PC-9 (cell line): ENCODE measurements at regions not wholly inside any gene's neighbourhood (a gene's known extent, or its start where the extent isn't known, plus 50 kb on each side); places are given as distances from the start of the nearest gene placed in this dataset.

ENCODE experiments used
- BruUV-seq: library from RNA; stranded (reverse); fragments of 400-500 nt; replicated peaks from 2 replicates; lab custom pipeline; 2021; lab: Mats Ljungman, UMichigan
- CTCF ChIA-PET: fragments of 300-600 bp; sonication (Branson Sonifier 250); formaldehyde crosslinking; loops from one replicate; lab custom pipeline; 2022; ENCODE audit warnings: antibody characterized with exemption; lab: Charles Lee
- POLR2A ChIA-PET: fragments of 300-600 bp; sonication (Branson Sonifier 250); formaldehyde crosslinking; loops from one replicate; lab custom pipeline; 2022; ENCODE audit warnings: antibody characterized with exemption; ENCODE audit not compliant: unreplicated experiment; lab: Charles Lee
- DNase-seq, 2 experiments: peaks; one replicate each; pipeline versions ENCODE4 v3.0.0 to v3.0.0-alpha.2; 2015 to 2022; ENCODE audit warnings: mixed read lengths in 1 of 2
- H2AFZ ChIP-seq: fragments of 200-600 bp; sonication (generic); 2 replicates; pipeline ENCODE4 v1.8.1; 2017; ENCODE audit warnings: antibody characterized with exemption
- H3F3A ChIP-seq: fragments of 200-600 bp; sonication (generic); 2 replicates; pipeline ENCODE4 v1.8.1; 2017; ENCODE audit warnings: antibody characterized with exemption, mild to moderate bottlenecking, low read depth; ENCODE audit not compliant: insufficient read depth
- H3K27ac ChIP-seq: fragments of 200-600 bp; sonication (generic); 2 replicates; pipeline ENCODE4 v1.6.1; 2016; ENCODE audit warnings: mixed run types
- H3K27me3 ChIP-seq: fragments of 200-600 bp; sonication (generic); 2 replicates; pipeline ENCODE4 v1.6.1; 2016; ENCODE audit warnings: low read depth, mixed run types; ENCODE audit not compliant: insufficient read depth
- H3K36me3 ChIP-seq: fragments of 200-600 bp; sonication (generic); 2 replicates; pipeline ENCODE4 v1.6.1; 2016; ENCODE audit warnings: low read depth, mixed run types
- H3K4me1 ChIP-seq: fragments of 200-600 bp; sonication (generic); replicated peaks from 2 replicates; pipeline ENCODE4 v1.6.1; 2016; ENCODE audit warnings: mixed run types; ENCODE audit not compliant: insufficient read depth
- H3K4me2 ChIP-seq: fragments of 200-600 bp; sonication (generic); 2 replicates; pipeline ENCODE4 v1.6.1; 2017; ENCODE audit warnings: mixed run types
- H3K4me3 ChIP-seq: fragments of 200-600 bp; sonication (generic); 2 replicates; pipeline ENCODE4 v1.6.1; 2016; ENCODE audit warnings: mixed run types
- H3K79me2 ChIP-seq: fragments of 200-600 bp; sonication (generic); 2 replicates; pipeline ENCODE4 v1.6.1; 2017; ENCODE audit warnings: low read depth, mixed run types
- H3K9me2 ChIP-seq: fragments of 200-600 bp; sonication (generic); 2 replicates; pipeline ENCODE4 v1.8.1; 2017; ENCODE audit warnings: mild to moderate bottlenecking; ENCODE audit not compliant: insufficient read depth
- H3K9me3 ChIP-seq: fragments of 200-600 bp; sonication (generic); 2 replicates; pipeline ENCODE4 v1.8.1; 2016; ENCODE audit warnings: low read depth; ENCODE audit not compliant: insufficient read depth
- H4K20me1 ChIP-seq: fragments of 200-600 bp; sonication (generic); 2 replicates; pipeline ENCODE4 v1.8.1; 2017; ENCODE audit not compliant: insufficient read depth
- EZH2 ChIP-seq: fragments of 200-600 bp; sonication (generic); IDR thresholded peaks from 2 replicates; pipeline ENCODE4 v1.8.0; 2017; ENCODE audit warnings: antibody characterized with exemption, low read depth
- intact Hi-C: fragments of 100-400 bp; cut with micrococcal nuclease; formaldehyde crosslinking; loops from one replicate; pipeline ENCODE4 v1.10.0; 2022; ENCODE audit not compliant: unreplicated experiment
- TF ChIP-seq, protein P1 (sequence below): fragments of 200-600 bp; sonication (generic); conservative IDR thresholded peaks from 2 replicates; pipeline ENCODE4 v1.6.1; 2017; ENCODE audit warnings: mixed run types, antibody characterized with exemption, mild to moderate bottlenecking, moderate library complexity

DNA sequence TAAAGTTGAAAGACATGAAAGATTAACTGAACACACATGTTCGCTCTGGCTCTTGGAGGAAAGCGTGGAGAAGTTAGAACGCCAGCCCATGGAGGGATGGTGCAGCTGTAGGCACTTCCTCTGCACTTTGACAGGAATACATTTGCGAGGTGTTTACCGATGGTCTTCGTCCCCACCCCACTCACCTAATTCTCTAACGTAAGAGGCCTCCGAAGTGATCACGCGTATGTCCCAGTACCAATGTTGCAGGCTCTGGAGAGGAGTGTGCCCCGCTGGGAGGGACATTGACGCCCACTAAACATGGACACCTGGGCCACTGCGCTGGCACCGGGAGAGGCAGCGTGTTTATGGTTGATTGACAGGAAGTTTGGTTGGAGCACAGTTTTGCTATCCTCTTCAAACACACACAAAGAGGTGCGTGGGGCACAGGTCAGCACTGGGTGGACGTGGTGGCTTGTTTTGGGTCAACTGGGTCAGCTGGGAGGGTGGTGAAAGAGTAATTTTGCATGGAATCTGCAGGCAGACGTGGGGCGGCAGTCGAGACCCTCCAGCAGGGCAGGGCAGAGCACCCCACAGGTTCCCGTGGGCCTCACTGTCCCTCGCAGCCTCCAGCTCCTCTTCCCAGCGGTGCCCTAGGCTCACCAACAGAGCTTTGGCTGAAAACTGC is 110.1 kb downstream of the DLL1 start:
- H3K79me2 ChIP-seq: no peaks in the 10 kb centered on the region
- H3K9me2 ChIP-seq: no peaks in the 10 kb centered on the region
- intact Hi-C loops: no loop called here
- DNase-seq: no peak
- H3K4me2 ChIP-seq: no peak overlapping the region
- H3K27me3 ChIP-seq: peaks cover 38% of the 10 kb centered on the region
- H3K9me3 ChIP-seq: no peaks in the 10 kb centered on the region
- ChIA-PET POLR2A (no interaction called here), CTCF (no interaction called here)
- TF ChIP-seq, protein P1, sequence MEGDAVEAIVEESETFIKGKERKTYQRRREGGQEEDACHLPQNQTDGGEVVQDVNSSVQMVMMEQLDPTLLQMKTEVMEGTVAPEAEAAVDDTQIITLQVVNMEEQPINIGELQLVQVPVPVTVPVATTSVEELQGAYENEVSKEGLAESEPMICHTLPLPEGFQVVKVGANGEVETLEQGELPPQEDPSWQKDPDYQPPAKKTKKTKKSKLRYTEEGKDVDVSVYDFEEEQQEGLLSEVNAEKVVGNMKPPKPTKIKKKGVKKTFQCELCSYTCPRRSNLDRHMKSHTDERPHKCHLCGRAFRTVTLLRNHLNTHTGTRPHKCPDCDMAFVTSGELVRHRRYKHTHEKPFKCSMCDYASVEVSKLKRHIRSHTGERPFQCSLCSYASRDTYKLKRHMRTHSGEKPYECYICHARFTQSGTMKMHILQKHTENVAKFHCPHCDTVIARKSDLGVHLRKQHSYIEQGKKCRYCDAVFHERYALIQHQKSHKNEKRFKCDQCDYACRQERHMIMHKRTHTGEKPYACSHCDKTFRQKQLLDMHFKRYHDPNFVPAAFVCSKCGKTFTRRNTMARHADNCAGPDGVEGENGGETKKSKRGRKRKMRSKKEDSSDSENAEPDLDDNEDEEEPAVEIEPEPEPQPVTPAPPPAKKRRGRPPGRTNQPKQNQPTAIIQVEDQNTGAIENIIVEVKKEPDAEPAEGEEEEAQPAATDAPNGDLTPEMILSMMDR: no peak
- TF ChIP-seq EZH2: no peak
- H3K4me3 ChIP-seq: no peak overlapping the region
- H3F3A ChIP-seq: no peaks in the 10 kb centered on the region
- H3K36me3 ChIP-seq: no peaks in the 10 kb centered on the region
- no peak overlapping the region for H3K27ac ChIP-seq
- no peak overlapping the region for H2AFZ ChIP-seq
- H3K4me1 ChIP-seq: no peaks in the 10 kb centered on the region
- no peaks in the 10 kb centered on the region for H4K20me1 ChIP-seq
- BruUV-seq: no TSS peak

DNA sequence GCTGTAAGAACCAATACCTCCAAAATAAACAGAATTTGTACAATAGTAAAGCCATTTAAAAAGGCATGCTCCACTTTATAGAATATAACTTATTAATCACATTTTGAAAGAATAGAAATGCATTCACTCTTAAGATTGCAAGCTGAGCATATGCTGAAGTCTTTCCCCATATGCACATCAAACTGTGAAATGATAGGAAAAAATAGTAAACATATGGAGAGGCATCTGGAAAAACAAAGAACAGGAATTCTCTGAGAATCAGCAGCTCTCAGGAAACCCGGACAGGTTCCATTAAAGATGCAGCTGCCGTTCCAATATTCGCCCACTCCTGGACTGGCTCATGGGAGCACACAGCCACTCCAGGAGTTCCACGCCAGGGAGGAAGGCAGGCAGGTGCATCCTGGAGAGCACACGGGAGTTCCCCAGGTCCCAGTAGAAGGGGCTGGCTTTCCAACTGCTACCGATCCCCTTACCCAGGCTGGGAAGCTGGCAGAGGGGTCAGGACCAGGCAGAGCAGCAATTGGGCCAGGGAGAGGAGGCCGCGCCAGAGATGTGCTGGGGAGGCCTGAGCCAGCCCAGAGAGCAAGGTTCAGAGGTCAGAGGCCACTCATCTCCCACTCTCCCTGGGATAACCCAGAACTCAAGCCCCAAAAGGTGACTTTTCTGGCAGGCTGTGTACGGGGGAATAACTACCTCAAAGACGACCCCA is 111.1 kb downstream of the DLL1 start:
- no peak for DNase-seq
- no peaks in the 10 kb centered on the region for H4K20me1 ChIP-seq
- no peak overlapping the region for H3K27ac ChIP-seq
- H3K9me3 ChIP-seq: no peaks in the 10 kb centered on the region
- no peaks in the 10 kb centered on the region for H3F3A ChIP-seq
- ChIA-PET CTCF (no interaction called here), POLR2A (no interaction called here)
- no peaks in the 10 kb centered on the region for H3K9me2 ChIP-seq
- no peak overlapping the region for H3K4me3 ChIP-seq
- H3K79me2 ChIP-seq: no peaks in the 10 kb centered on the region
- no peak for TF ChIP-seq EZH2
- TF ChIP-seq, protein P1: no peak
- intact Hi-C loops: no loop called here
- H2AFZ ChIP-seq: no peak overlapping the region
- no peak overlapping the region for H3K4me2 ChIP-seq
- no peaks in the 10 kb centered on the region for H3K36me3 ChIP-seq
- no TSS peak for BruUV-seq
- peaks cover 32% of the 10 kb centered on the region for H3K27me3 ChIP-seq
- H3K4me1 ChIP-seq: no peaks in the 10 kb centered on the region

DNA sequence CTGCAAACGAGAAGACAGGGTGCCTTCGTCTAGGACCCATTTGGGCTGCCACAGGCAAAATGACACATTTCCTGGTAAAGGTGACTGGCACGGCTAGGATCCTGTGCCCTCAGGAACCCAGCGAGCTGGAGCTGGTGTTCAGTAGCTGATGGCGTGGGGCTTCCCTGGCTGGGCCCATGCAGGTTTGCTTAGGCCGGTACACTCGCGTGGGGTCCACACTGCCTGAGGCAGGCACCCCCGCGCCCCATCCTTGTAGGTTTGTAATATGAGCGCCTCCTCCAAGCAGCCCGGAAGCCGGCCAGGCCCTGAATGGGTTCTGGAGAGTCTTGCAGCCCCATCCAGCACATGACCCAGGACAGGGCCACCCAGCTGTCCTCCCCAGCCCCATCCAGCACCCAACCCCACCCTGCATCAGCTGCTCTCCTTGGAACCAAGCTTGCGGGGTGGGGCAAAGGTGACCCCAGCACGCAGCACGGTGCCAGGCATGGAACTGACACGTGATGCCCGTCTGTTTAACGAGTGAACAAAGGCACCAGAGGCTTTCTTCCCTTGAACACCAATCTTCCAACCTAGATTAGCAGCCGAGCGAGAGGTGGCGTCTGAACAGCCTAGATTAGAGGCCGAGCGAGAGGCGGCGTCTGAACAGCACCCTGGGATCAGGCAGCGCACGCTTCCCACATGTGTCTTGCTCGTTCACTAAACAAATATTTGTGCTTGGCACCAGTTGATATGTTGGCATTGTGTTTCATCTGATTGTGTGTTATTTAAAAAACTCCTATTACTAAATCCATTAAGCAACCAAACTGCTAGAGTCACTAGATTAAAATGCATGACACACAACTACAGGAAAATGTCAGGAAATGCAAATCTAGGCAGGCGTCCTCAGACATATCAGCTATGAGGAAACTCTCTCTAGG is 112.1 kb downstream of the DLL1 start:
- Histone ChIP-seq H3K79me2 (no peaks in the 10 kb centered on the region), H3K27me3 (peaks cover 39% of the 10 kb centered on the region), H3K27ac (no peak overlapping the region), H3F3A (no peaks in the 10 kb centered on the region), H4K20me1 (no peaks in the 10 kb centered on the region), H3K4me3 (no peak overlapping the region), H3K36me3 (no peaks in the 10 kb centered on the region), H3K4me1 (no peaks in the 10 kb centered on the region), H3K4me2 (no peak overlapping the region), H2AFZ (no peak overlapping the region), H3K9me2 (no peaks in the 10 kb centered on the region), H3K9me3 (no peaks in the 10 kb centered on the region)
- intact Hi-C loops: no loop called here
- DNase-seq: no peak
- TF ChIP-seq, protein P1: no peak
- TF ChIP-seq EZH2: no peak
- POLR2A ChIA-PET: no interaction called here
- no TSS peak for BruUV-seq
- CTCF ChIA-PET: no interaction called here
